WERI-Rb-1 (cell line): ENCODE measurements at regions not wholly inside any gene's neighbourhood (a gene's known extent, or its start where the extent isn't known, plus 50 kb on each side); places are given as distances from the start of the nearest gene placed in this dataset.
"Not testable (repeated sequence)": the region's sequence is repeated elsewhere in the genome, so short reads cannot be mapped to it uniquely, and the experiment has no call there.

Experiments used
- DNase-seq: peaks from one replicate; pipeline ENCODE4 v3.0.0-alpha.2; 2020
- H3K27ac ChIP-seq: fragments of 250-450 bp; sonication (Bioruptor Pico); 2 replicates; pipeline ENCODE4 v1.5.1; 2020; ENCODE audit warnings: mild to moderate bottlenecking, moderate library complexity
- H3K27me3 ChIP-seq: fragments of 250-450 bp; sonication (Bioruptor Pico); 2 replicates; pipeline ENCODE4 v1.5.1; 2021; ENCODE audit warnings: mild to moderate bottlenecking, low read depth, moderate library complexity; ENCODE audit not compliant: insufficient read depth, severe bottlenecking
- H3K36me3 ChIP-seq: fragments of 250-450 bp; sonication (Bioruptor Pico); 2 replicates; pipeline ENCODE4 v1.5.1; 2020; ENCODE audit warnings: mild to moderate bottlenecking, moderate library complexity
- H3K4me3 ChIP-seq: 2 replicates; pipeline ENCODE4 v1.5.1; 2011; ENCODE audit warnings: low read depth, mild to moderate bottlenecking, control low read depth, low read length
- H3K9me3 ChIP-seq: fragments of 250-450 bp; sonication (Bioruptor Pico); 2 replicates; pipeline ENCODE4 v1.5.1; 2021; ENCODE audit warnings: mild to moderate bottlenecking, moderate library complexity; ENCODE audit not compliant: severe bottlenecking
- TF ChIP-seq, protein P1 (sequence below): IDR thresholded peaks from 2 replicates; pipeline ENCODE4 v1.5.1; 2011; ENCODE audit warnings: low read depth, mild to moderate bottlenecking, control low read depth, inconsistent platforms, low read length

DNA sequence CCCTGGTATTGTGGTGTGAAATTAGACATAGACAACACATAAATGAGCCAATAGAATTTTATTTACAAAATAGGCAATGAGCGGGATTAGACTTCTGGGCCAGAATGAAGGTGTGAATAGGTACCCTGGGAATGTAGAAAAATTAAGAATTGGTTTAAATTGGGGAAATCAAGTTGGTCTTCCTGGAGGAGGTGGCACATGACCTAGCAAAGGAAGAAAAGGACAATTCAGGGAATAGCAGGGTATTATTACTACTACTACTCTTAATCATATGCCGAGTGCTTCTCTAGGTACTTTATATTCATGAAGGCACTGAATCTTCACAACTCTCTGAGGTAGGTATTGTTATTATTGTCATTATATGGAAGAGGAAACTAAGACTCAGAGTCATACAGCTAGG is 202.1 kb downstream of the LHFPL1 start:
- no peak overlapping the region for H3K4me3 ChIP-seq
- H3K9me3 ChIP-seq = no peaks in the 10 kb centered on the region
- TF ChIP-seq, protein P1, sequence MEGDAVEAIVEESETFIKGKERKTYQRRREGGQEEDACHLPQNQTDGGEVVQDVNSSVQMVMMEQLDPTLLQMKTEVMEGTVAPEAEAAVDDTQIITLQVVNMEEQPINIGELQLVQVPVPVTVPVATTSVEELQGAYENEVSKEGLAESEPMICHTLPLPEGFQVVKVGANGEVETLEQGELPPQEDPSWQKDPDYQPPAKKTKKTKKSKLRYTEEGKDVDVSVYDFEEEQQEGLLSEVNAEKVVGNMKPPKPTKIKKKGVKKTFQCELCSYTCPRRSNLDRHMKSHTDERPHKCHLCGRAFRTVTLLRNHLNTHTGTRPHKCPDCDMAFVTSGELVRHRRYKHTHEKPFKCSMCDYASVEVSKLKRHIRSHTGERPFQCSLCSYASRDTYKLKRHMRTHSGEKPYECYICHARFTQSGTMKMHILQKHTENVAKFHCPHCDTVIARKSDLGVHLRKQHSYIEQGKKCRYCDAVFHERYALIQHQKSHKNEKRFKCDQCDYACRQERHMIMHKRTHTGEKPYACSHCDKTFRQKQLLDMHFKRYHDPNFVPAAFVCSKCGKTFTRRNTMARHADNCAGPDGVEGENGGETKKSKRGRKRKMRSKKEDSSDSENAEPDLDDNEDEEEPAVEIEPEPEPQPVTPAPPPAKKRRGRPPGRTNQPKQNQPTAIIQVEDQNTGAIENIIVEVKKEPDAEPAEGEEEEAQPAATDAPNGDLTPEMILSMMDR = no peak
- no peak for DNase-seq
- H3K27me3 ChIP-seq = no peaks in the 10 kb centered on the region
- no peak overlapping the region for H3K27ac ChIP-seq
- no peaks in the 10 kb centered on the region for H3K36me3 ChIP-seq

DNA sequence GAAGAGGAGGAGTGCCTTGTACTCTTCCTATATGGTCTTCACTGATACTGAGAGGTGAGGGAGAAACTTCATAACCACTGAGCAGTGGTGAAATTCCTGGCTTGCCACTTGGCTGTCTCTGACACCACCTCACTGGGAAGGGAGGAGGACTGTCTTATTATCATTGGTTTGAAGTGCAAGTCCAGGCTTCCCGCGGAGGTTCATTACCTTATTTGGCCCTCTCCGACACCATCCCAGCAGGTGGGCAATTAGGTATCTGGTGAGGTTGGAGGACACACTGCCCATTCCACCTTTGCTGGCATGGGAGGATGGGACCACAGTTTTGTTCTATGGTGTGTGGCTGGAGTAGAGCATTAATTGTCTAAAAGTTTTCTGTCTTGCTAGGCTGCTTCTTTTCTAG is 206.1 kb downstream of the LHFPL1 start:
- no peak overlapping the region for H3K27ac ChIP-seq
- no peaks in the 10 kb centered on the region for H3K9me3 ChIP-seq
- TF ChIP-seq, protein P1 = no peak
- no peak overlapping the region for H3K4me3 ChIP-seq
- no peaks in the 10 kb centered on the region for H3K36me3 ChIP-seq
- no peaks in the 10 kb centered on the region for H3K27me3 ChIP-seq
- no peak for DNase-seq

DNA sequence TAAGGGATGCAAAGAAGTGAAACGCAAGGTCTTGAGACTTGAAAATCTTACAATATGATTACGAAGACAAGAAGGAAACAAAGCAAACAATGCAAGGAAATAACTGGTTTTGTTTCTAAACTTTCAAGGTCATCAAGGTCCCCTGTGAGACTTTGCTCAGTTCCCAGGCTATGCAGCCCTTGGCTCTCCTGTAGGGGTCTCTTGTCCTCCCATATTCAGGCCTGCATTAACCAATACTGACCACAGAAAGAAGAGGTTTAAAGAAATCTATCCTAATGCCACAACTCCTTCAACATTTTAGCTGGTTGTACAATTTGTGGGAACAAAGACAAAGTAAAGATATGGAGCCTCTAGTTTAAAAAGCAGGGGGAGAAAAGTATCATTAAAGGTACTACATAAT is 209.2 kb downstream of the LHFPL1 start:
- TF ChIP-seq, protein P1 = no peak
- DNase-seq = no peak
- Histone ChIP-seq H3K4me3 (no peak overlapping the region), H3K27ac (no peak overlapping the region), H3K9me3 (no peaks in the 10 kb centered on the region), H3K27me3 (no peaks in the 10 kb centered on the region), H3K36me3 (no peaks in the 10 kb centered on the region)

DNA sequence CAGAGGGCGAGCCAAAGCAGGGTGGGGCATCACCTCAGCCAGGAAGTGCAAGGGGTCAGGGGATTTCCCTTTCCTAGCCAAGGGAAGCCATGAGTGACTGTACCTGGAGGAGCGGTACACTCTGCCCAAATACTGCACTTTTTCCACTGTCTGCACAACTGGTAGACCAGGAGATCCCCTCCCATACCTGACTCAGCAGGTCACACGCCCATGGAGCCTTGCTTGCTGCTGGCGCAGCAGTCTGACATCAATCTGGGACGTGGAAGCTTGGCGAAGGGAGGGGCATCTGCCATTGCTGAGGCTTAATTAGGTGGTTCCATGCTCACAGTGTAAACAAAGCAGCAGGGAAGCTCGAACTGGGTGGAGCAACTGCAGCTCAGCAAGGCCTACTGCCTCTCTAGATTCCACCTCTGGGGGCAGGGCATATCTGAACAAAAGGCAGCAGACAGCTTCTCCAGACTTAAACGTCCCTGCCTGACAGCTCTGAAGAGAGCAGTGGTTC is 217.7 kb downstream of the LHFPL1 start:
- not testable (repeated sequence) for H3K9me3 ChIP-seq, DNase-seq, H3K36me3 ChIP-seq, H3K4me3 ChIP-seq, H3K27ac ChIP-seq, H3K27me3 ChIP-seq

DNA sequence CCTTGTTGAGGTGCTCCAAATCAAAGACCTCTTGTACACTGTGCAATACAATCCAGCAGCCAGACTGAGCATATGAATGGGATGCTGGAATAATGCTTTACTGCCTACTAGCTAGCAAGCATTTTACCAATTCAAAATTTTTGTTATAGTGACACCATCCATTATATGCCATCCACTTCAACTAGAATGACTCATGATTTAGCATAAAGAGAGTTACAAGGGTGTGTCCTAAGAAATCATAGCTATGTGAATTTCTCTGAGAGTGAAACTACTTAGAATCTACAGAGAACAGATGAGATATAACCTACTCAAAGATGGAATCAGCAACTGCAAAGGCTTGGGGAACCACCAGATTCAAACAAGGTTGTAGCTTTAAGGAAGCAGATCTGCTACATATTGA is 221.9 kb downstream of the LHFPL1 start:
- no peak overlapping the region for H3K27ac ChIP-seq
- TF ChIP-seq, protein P1 = no peak
- H3K27me3 ChIP-seq = peaks cover under 1% of the 10 kb centered on the region
- no peaks in the 10 kb centered on the region for H3K9me3 ChIP-seq
- no peak overlapping the region for H3K4me3 ChIP-seq
- no peaks in the 10 kb centered on the region for H3K36me3 ChIP-seq
- DNase-seq = no peak

DNA sequence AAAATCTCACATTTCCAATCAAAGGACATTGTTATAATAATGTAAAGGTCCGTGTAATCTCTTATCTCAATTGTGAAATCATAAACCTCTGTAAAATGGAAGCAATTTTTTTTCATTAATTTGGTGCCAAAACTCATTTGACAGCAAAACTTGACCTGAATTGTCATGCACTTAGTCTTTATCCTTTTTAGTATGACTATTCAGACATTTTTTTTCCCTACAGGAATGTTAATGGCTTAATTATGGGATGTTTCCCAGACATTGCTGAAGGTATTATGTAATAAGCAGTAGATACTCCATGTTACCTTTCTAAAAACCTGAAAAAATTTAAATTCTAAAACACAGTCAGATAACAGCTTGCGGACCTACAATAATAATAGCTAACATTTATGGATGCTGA is 228.9 kb downstream of the LHFPL1 start:
- Histone ChIP-seq H3K27me3 (no peaks in the 10 kb centered on the region), H3K36me3 (no peaks in the 10 kb centered on the region), H3K27ac (no peak overlapping the region), H3K9me3 (no peaks in the 10 kb centered on the region), H3K4me3 (no peak overlapping the region)
- TF ChIP-seq, protein P1 = no peak
- DNase-seq = no peak
